ENCODE measurements at regions not wholly inside any gene's neighbourhood (a gene's known extent, or its start where the extent isn't known, plus 50 kb on each side); places are given as distances from the start of the nearest gene placed in this dataset.

DNA sequence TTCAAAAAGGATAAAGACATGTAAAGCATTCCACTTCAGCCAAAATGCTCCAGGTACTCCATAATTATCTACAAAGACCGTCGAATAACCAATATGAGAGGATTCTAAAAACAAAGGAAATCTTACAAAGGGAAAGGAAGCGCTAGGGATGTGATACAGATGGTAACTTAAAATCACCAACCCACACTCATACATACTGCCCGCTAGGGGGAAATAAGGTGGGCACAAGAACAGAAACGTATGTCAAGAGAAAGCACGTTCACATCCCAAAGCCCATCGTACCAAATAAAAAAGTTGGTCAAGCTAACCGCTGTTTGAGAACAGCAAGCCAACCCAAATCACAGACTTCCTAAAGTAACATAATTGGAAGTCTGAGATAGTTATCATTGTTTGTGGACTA lies 429.4 kb downstream of the SHQ1 start:
- no CpG with 5 or more reads among the region's 8 CpGs for WGBS, 2 experiments (ENCODE audit: extremely low coverage in 2 of 2, insufficient read length in 1 of 2)
- Histone ChIP-seq H2BK20ac (ENCODE audit: low read depth, low read length) (no peak overlapping the region), H3K27ac (ENCODE audit: insufficient read depth, low read length) (no peak overlapping the region), H3K27me3 (ENCODE audit: control insufficient read depth, insufficient read depth, low read length) (no peaks in the 10 kb centered on the region), H2BK120ac (ENCODE audit: low read depth, low read length) (no peak overlapping the region), H3K79me1 (ENCODE audit: low read depth in 1 of 2, low read length in 2 of 2) (peaks cover 12 to 57% of the 10 kb centered on the region in 2 experiments), H3K23ac (ENCODE audit: low read depth, low read length) (no peak overlapping the region), H3K56ac (ENCODE audit: extremely low read depth, insufficient read depth, low read length) (no peak overlapping the region), H3K4ac (ENCODE audit: low read depth, low read length) (no peak overlapping the region), H3K14ac (replicated peaks; ENCODE audit: low read depth, low read length) (no peak overlapping the region), H2AK5ac (ENCODE audit: low read depth, low read length) (no peak overlapping the region), H3K9me3 (ENCODE audit: control insufficient read depth, insufficient read depth, low read length) (0 out of 2 replicates have a peak, but pooled peaks cover 3% of the 10 kb centered on the region), H4K91ac (ENCODE audit: insufficient read depth, low read depth, low read length) (no peak overlapping the region), H3K18ac (ENCODE audit: low read depth, low read length) (no peak overlapping the region), H2BK15ac (ENCODE audit: low read depth, low read length) (no peak overlapping the region), H4K20me1 (ENCODE audit: insufficient read depth, low read length) (peaks cover 68% of the 10 kb centered on the region), H2AK9ac (replicated peaks; ENCODE audit: low read depth, low read length, poor library complexity) (no peak overlapping the region), H2AFZ (replicated peaks; ENCODE audit: low read length, poor library complexity) (no peak overlapping the region), H2BK5ac (ENCODE audit: low read depth, low read length, poor library complexity, severe bottlenecking) (no peak overlapping the region), H3K4me2 (ENCODE audit: low read depth, low read length) (no peak overlapping the region), H3K9me1 (ENCODE audit: insufficient read depth, low read length) (no peaks in the 10 kb centered on the region; the same call in 1 of the 2 replicates), H3K4me3 (ENCODE audit: insufficient read depth, low read depth, low read length) (no peak overlapping the region), H3K36me3 (ENCODE audit: control insufficient read depth, insufficient read depth, low read length) (no peaks in the 10 kb centered on the region), H4K5ac (ENCODE audit: low read depth, low read length) (no peak overlapping the region), H3K4me1 (ENCODE audit: control insufficient read depth, insufficient read depth, low read length) (no peaks in the 10 kb centered on the region), H3K9ac (ENCODE audit: low read depth, low read length) (no peak overlapping the region), H4K8ac (ENCODE audit: low read depth in 2 of 2, low read length in 2 of 2) (no peak overlapping the region)
- intact Hi-C loops (cut with micrococcal nuclease), result no loop called here
- ChIA-PET POLR2A (ENCODE audit: unreplicated experiment) (no interaction called here), CTCF (interaction anchor here (1.4 kb wide), 1 partner anchor 13 kb away, joined by 4 read pairs; no protein-coding TSS in a partner anchor)
- dilution Hi-C loops (cut with HindIII; ENCODE audit: low sequenced_read_pairs, unreplicated experiment), result no loop called here
- ATAC-seq (ENCODE audit: low read depth) (no peak), DNase-seq (no peak)
- no TSS peak for BruUV-seq (replicated peaks)
- TF ChIP-seq MAFK (IDR thresholded peaks at IDR 0.05; ENCODE audit: low read depth, low read length) (no peak), RCOR1 (IDR thresholded peaks at IDR 0.05; ENCODE audit: insufficient replicate concordance, low read length) (no peak), MXI1 (IDR thresholded peaks at IDR 0.05; ENCODE audit: borderline replicate concordance, low read depth, low read length) (no peak), MAZ (IDR thresholded peaks at IDR 0.05; ENCODE audit: borderline replicate concordance, low read depth, low read length) (no peak), NFE2L2 (IDR thresholded peaks at IDR 0.05; ENCODE audit: low read depth, low read length) (no peak), RAD21 (IDR thresholded peaks at IDR 0.05; ENCODE audit: low read length) (no peak), BHLHE40 (IDR thresholded peaks at IDR 0.05; ENCODE audit: low read depth, low read length) (no peak), FOS (IDR thresholded peaks at IDR 0.05; ENCODE audit: low read depth, low read length) (no peak)
- TF ChIP-seq, protein P1, sequence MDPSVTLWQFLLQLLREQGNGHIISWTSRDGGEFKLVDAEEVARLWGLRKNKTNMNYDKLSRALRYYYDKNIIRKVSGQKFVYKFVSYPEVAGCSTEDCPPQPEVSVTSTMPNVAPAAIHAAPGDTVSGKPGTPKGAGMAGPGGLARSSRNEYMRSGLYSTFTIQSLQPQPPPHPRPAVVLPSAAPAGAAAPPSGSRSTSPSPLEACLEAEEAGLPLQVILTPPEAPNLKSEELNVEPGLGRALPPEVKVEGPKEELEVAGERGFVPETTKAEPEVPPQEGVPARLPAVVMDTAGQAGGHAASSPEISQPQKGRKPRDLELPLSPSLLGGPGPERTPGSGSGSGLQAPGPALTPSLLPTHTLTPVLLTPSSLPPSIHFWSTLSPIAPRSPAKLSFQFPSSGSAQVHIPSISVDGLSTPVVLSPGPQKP (IDR thresholded peaks at IDR 0.05; ENCODE audit: borderline replicate concordance, low read depth, low read length), result no peak
- TF ChIP-seq, protein P2, sequence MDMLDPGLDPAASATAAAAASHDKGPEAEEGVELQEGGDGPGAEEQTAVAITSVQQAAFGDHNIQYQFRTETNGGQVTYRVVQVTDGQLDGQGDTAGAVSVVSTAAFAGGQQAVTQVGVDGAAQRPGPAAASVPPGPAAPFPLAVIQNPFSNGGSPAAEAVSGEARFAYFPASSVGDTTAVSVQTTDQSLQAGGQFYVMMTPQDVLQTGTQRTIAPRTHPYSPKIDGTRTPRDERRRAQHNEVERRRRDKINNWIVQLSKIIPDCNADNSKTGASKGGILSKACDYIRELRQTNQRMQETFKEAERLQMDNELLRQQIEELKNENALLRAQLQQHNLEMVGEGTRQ (IDR thresholded peaks at IDR 0.05; ENCODE audit: low read depth, low read length), result no peak
- in situ Hi-C loops (cut with MboI; ENCODE audit: low sequenced_read_pairs), result no loop called here

All from IMR-90 (cell line).